Upper lobe of left lung (tissue), 4 donors: ENCODE measurements at regions not wholly inside any gene's neighbourhood (a gene's known extent, or its start where the extent isn't known, plus 50 kb on each side); places are given as distances from the start of the nearest gene placed in this dataset.

Source experiments
- CTCF ChIP-seq, 6 experiments: fragments of 450-650 bp in 4 of 6; fragments of 200-600 bp in 2 of 6; sonication (generic) in 2 of 6; IDR thresholded peaks; one replicate each; pipeline ENCODE4 v1.5.1; 2016 to 2019; ENCODE audit warnings: antibody characterized with exemption in 6 of 6
- POLR2A ChIP-seq, 4 donors: fragments of 450-650 bp; IDR thresholded peaks; one replicate each; pipeline ENCODE4 v1.5.1; 2016 to 2017; ENCODE audit warnings: antibody characterized with exemption in 4 of 4, mild to moderate bottlenecking in 2 of 4

GRCh38 chr16:66154801-66155200, 211.7 kb upstream of the CDH5 start:
- no peak for TF ChIP-seq CTCF (IDR thresholded peaks at IDR 0.05)
- no peak for TF ChIP-seq POLR2A (IDR thresholded peaks at IDR 0.05)
